ENCODE measurements at regions not wholly inside any gene's neighbourhood (a gene's known extent, or its start where the extent isn't known, plus 50 kb on each side); places are given as distances from the start of the nearest gene placed in this dataset.

DNA sequence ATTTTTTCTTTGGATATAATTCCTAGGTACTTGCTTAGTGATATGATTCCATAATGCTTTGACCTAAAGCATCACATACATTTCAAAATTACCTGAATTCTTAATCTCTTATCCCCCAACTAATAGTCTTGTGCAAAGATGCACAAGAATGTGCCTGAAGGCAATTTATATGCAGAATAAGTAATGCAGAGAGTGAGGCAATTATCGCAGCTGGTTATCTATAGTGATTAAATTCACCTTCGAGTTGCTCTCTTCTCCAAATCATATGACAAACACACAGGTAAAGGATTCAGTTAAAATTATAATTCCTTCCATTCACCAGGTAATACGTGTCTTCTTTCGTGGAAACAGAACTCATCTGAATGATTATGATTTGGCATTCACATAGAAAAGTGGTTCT, 717.3 kb downstream of the MRPL39 start:
- DNase-seq (ENCODE audit: low read depth) = no peak

DNA sequence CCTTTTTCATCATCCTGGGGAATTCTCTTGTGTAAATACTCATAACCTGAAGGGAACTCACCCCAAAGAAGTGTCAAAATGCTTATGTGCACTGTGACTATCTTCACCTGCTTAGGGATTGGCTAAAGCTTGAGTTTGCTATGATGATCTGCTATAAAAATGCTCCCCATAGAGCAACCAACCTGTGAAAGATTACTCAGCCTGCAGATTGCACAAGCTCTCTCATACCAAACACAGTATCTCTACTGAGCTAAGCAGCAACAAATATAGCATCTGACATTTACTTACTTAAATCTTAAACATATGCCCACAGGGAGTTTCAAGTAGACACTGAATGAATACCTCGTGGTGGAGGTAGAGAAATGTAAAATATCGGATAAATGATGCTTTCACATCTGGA, 725.8 kb downstream of the MRPL39 start:
- no peak for DNase-seq (ENCODE audit: low read depth)

DNA sequence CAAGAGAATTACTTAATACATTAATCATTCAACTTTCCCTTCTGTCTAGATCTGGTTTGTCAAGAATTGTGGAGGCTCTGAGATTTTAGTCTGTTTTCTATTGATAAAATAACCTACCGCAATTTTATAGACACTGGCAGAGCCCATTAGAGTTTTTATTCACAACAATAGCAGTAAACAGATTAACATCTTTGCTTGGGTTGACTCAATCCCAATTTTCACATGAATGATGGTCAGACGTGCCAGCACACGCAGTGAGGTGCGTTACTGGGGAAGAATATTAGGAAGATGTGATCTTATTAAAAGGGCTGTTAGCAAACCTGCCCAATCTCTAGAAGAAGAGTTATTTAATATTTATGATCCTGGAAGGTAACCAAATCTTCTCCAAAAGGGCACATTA, 736.6 kb downstream of the MRPL39 start:
- DNase-seq (ENCODE audit: low read depth) = no peak

DNA sequence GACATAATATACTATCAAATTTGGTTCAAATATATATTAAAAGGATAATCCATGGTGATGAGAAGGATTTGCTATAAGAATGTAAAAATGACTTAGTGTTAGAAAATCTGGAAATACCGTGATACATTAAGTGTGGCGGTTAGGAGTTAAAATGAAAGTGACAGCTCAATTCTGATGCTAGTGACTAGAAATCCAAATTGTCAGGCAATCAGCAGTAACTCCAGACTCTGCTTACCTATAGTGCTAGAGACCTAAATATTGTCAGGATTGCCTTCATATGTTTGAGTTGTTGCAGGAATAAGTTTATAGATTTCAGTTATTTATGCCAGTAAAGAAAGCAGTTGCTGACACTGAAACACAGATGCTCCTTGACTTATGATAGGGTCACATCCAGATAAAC, 737.4 kb downstream of the MRPL39 start:
- no peak for DNase-seq (ENCODE audit: low read depth)

DNA sequence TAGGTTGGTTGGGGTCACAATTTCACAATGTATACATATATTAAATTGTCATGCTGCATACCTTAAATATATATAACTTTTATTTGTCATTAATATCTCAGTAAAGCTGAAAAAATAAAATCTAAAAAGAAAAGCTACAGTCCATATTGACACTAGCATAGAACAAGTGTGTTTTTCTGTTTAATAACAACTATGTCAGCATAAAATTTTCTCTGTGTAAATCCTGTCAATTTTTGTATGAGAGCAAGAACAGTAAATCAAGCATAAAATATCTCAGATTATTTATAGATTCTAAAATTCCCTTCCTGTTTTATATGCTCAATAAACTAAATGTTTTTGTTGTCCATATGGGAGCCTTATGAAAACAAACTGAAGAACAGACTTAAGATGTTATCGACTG, 739.2 kb downstream of the MRPL39 start:
- DNase-seq (ENCODE audit: low read depth) = no peak

DNA sequence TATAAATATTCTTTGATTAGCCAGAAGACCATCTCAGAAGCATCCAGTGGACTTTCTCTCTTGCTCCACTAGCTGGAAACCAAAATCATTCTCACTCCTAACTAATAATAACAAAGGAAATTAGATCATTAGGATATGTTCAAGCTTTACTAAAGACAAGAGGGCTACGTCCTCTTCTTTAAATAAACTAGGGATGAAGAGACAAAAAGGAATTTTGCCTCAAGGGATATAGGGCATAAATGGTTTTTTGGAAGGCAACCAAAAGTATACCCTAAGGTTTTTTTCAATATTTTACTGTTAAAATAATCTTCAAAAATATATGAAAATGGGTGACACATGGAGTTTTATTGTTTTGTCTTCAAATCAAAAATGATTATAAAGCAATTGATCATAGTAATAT, 745.8 kb downstream of the MRPL39 start:
- no peak for DNase-seq (ENCODE audit: low read depth)

DNA sequence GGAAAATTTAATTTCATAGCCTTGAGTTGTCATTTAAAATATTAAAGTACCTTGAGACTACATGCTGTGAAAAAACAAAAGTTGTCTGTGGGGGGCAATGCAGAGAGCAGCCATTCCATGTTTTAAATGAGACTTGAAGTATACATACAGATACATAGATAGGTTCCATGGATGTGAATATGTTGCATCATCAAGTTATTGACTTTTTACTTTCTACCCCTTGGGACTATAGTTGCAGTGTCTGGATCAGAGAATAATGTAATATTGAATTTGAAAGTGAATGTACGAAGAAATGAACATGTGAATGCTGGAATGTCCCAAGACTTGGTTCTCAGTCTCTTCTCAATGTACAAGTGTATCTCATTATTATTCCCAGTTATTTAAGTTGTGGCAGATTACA, 751.0 kb downstream of the MRPL39 start:
- no peak for DNase-seq (ENCODE audit: low read depth)

DNA sequence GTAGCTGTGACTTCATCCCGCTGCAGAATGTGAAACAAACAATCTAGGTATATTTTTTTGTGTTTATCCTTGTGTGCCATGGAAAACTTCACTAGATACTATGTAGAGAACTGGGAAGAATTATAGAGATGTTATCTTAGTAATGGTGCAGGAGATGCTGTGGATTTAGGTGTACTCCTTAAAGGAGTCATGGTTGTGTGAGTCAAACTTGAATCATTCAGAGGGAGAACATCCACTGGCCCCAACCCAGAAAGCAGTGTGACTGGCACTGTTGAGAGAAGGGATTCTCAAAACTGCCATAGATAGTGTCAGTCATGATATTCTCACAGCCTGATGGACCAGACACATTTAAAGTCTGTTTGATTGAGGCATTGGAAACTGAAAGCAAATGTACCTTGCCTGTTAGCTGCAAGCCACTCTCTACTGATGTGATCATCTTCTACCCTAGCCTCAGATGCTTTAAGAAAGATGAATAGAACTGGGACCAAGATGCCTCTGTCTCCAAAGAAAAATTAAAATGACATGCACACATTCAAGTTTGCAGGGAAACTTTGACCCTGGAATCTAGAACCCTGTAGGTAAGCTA, 754.6 kb downstream of the MRPL39 start:
- no peak for DNase-seq (ENCODE audit: low read depth)

DNA sequence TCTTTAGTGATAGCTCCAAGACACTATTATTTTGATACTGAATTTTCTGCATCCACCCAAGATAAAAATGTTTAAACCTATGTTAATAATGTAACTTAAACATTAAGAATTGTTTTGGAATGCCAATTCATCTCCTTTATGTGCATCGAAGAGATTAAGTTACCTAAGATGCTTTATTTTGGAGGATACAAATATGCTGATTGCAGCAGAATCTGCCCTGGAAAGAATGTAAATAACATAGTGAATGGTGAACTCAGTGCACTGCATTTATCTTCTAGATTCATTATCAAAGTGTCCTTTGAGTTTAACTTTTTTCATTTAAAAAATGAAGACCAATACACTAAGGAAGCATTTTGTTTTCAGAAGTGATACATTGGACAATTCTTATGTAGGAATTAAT, 757.2 kb downstream of the MRPL39 start:
- DNase-seq (ENCODE audit: low read depth) = no peak

DNA sequence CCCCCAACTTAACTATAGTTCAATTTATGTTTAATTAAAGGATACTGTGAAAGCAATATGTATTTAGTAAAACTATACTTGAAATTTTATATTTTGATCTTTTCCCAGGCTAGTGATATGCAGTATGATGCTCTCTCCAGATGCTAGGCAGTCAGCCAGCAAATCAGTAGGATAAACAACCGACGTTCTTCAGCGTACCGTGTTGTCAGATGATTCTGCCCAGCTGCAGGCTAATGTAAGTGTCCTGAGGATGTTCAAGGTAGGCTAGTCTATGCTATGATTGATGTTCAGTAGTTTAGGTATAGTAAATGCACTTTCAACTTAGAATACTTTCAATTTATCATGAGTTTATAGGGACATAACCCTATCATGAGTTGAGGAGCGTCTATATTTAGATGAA, 762.6 kb downstream of the MRPL39 start:
- no peak for DNase-seq (ENCODE audit: low read depth)

DNA sequence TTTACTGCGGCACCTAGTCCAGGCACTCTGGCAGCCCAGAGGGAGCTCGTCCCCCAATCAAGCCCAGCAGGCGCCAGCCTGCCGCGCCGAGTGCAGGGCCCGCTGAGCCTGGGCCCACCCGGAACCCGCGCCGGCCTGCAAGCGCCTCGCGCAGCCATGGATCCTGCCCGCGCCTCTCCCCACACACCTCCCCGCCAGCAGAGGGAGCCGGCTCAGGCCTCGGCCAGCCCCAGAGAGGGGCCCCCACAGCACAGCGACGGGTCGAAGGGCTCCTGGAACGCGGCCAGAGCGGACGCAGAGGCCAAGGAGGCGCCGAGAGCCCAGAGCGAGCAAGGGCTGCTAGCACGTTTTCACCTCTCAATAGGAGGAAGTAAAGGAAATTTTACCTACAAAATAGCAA, 767.0 kb downstream of the MRPL39 start:
- DNase-seq (ENCODE audit: low read depth) = no peak

DNA sequence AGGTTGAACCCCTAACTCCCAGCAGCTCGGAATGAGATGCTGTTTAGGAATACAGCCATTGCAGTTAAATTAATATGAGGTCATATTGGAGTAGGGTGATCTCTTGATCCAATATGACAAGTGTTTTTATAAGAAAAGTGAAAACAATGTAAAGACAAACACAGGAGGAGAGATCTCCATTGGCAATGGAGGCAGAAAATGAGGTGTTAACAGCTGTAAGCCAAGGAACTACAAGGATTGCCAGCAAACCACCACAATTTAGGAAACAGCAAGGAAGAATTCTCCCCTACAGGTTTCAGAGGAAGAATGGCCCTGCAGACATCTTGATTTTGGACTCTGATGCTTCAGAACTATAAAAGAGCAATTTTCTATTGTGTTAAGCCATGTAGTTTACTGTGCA, 774.3 kb downstream of the MRPL39 start:
- DNase-seq (ENCODE audit: low read depth) = no peak

DNA sequence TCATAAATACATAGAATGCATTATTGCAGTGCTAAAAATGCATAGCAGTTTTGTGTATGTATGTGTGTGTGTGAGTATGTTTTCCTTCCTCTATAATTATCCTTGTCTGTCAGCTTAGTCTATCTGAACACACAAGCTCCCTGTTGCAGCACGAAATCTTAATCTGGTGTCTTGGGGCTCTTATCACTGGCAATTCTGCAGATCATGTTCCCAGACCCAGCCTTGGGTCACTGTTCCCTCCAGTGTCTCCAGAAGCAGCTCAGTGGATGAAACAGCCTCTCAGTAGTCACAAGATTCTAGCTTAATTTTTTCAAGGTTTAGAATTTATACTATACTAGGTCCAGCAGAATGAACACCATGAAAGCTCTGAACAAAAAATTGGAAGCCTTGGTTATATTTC, 777.9 kb downstream of the MRPL39 start:
- DNase-seq (ENCODE audit: low read depth) = no peak

DNA sequence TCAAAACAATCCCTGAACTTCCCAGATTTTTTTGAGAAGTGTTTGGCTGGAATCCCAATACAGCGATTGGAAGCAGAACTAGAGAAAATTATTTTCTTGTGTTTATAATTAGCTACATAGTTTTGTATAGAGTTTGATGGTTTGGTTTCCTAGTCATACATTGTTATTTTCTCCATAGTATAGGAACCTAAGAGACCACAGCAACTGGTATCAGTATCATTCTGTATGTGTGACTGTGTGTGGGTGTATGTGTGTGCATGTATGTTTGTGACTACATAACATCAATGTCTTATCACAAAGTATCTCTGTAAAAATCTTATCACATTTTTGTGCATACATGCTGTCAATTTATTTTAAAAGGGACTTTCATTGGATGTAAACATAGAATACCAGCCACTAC, 780.5 kb downstream of the MRPL39 start:
- DNase-seq (ENCODE audit: low read depth) = no peak

DNA sequence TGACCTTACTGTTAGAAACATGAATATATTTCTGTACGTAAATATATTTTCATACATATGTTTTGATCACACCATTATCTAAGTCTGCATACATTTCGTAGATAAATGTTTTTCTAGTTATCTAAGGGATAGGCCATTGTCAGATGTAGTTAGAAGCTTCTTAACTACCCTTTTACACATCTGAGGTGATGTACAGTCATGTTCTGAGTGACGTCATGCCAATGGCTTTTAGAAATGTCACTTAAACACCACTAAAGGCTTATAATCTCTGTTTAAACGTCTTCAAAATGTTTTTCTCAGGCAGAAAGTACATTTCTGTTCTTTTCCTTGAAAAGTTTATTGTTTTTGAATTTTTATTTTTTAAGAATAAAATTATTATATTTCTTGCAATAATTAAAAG, 781.9 kb downstream of the MRPL39 start:
- no peak for DNase-seq (ENCODE audit: low read depth)

DNA sequence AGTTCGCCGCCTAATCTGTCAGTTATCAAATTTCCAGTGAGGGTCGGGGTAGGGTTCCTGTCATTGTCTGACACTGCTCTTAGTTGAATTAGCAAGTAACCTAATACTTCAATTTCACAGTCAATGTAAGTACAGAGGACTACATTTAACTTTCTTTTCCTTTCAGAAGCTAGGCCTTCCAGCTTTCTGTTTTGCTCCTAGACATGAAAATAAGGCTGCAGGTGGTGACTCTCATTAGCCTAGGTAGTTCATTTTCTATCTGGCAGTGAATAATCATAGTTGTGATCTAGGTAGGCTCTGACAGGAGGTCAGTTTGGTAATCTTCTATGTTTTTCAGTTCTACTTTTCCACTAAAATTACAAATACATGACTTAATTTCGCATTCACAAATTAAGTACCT, 783.1 kb downstream of the MRPL39 start:
- no peak for DNase-seq (ENCODE audit: low read depth)

DNA sequence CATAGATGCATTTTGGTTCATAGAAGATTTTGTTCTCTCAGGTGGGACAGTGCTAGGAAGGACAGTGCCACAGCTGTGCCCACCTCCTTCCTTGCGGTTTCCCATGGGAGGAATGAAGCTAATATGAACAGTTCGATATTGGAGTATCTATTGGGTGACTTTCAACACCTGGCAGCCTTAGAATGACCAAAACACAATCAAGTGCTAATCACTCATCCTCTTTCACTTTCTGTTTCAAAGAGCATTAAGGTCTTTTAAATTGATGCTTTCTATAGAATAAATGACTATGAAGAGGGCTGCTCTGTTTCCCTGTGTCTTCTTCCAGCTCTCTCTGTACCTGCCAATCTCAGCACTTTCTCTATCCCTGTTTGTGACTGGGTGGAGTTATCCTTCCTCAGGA, 784.0 kb downstream of the MRPL39 start:
- DNase-seq (ENCODE audit: low read depth) = no peak

DNA sequence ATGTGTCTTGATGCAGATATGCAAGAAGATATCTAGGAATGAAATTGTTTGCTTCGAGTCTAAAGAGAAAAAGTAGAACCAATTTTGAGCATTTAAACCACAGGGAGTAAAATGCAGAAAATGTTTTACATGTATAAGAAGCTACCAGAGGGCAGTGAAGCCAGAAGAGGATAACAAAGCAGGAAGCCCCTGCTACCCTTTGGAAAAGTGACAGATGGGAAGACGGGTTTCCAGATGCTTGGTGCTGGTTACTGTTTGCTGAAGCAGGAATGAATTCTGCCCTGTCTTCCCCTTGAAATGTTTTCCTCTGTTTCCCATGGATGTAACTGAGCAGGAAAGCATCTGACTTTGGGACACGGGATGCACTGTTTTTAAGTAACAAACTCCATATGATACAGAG, 822.2 kb downstream of the MRPL39 start:
- DNase-seq (ENCODE audit: low read depth) = no peak

DNA sequence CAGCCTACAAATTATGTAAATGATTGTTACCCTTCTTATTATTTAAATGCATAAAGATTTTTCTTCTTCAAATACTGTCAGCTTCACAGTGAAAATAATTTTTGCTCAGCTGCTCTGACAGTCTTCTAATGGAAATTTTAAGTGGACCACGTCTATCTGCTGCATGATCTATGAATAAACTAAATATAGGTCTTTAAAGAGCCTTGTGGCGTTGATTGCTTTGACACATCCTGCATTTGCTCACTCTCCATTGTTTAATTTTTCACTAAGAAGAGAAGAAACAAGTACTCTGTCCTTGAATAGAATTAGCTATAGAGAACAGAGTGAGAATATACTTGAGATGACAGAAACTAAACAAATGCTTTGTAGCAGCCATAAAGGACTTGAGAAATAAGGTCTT, 826.1 kb downstream of the MRPL39 start:
- no peak for DNase-seq (ENCODE audit: low read depth)

DNA sequence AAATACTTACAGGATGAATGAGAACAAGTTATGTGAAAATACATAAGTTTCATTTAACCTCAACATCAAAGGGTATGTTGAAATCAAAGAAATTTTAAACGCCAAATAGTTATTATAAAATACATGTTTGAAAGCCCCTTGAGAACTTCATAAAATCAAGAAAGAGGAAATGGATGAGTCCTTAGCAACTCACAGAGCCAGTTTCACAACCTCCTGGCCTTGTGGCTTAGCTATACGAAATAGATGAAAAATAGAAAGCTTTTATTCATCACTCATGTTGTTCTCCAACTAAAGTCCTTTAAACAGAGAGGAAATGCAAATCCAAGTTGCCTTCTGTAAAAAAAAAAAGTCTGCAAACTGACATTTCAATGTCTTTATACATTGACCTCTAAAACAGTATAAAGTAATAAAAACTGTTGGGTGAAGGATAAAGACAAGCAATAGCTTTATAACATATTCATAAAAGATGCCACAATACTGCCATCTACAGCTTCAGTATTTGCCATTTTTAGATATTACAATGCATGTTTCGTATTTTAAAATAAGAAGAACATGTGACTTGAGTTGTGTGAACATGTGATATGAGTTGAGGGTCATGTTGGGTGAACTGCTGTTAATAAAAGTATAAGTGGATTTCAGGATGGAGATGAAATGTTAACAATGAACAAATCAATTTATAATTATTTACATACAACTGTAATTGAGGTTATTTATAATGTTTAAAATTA, 847.8 kb downstream of the MRPL39 start:
- no peak for DNase-seq (ENCODE audit: low read depth)

DNA sequence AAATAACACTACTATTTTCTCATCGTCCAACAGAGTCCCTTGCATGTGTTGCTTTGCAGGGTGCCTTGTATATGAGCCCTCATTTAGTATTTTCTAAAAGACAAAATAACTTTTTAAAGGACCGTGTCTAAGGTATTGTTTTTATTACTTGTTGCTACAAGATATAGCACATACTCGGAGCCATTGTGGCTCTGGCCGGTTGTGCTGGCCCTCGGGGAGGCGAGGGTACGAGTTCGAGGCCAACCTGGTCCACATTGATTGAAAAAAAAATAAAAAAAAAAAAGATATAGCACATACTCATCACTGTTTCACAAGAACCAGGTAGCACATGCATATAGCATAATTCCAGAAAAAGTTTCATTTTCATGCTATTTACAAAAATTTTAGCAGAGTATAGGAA, 869.2 kb downstream of the MRPL39 start:
- DNase-seq (ENCODE audit: low read depth) = no peak

DNA sequence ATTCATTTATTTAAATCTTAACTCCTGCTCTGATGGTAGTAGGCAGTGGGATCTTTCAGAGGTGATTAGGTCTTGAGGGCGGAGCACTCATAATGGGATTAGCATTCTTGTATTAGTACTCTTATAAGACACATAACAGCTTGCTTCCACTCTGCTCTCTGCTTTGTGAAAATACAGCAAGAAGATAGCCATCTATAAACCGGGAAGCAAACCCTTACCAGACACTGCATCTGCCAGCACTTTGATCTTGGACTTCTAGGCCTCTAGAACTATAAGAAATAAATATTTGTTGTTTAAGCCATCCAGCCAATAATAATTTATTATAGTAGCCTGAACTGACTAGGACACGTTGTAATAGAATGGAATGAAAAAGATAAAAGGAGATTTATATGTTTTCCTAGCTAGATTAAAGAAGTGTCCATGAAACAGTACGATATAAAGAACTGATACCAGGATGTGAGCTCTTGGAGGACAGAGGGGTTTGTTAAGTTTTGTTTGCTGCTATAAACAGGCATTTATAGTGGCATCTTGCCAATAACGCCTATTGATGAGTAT, 869.9 kb downstream of the MRPL39 start:
- no peak for DNase-seq (ENCODE audit: low read depth)

DNA sequence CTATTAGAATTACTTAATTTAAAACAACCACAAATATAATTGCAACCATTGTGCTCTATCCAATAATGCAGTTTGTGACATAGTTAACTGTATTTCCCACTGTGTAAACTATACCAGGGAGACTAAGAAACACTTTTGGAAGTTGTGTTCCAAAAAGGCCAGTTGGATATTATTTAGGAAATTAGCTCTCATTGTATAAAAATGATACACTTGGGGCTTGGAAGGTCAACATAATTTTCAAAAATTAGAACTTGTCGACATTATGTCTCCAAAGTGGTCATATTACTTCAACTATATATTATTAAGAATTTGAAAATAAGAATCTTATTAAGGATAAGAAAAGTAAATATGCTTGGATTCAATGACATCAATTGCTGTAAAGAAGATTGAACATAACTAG, 876.6 kb downstream of the MRPL39 start:
- no peak for DNase-seq (ENCODE audit: low read depth)

DNA sequence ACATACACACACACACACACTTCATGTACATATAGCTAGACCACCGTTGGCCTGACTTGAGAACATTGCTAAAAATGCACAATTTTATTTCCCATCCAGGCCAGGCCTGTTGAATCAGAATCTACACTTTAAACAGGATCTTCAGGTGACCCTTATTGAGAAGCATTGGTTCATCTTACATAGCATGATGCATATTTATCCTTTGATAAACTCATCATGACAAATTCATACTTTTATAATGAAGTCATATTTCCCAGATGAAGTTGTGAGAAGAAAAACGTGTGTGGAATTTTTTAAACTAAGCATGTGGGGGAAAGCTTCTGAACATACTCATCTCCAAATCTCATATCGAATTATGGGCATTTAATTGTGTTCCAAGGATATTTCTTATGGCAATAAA, 877.7 kb downstream of the MRPL39 start:
- DNase-seq (ENCODE audit: low read depth) = no peak
